Hematopoietic multipotent progenitor cell treated with erythropoietin and hydrocortisone succinate and interleukin-3 and kit ligand, for 17 days (in vitro differentiated cells): ENCODE measurements at regions not wholly inside any gene's neighbourhood (a gene's known extent, or its start where the extent isn't known, plus 50 kb on each side); places are given as distances from the start of the nearest gene placed in this dataset.
"Not testable (repeated sequence)": the region's sequence is repeated elsewhere in the genome, so short reads cannot be mapped to it uniquely, and the experiment has no call there.

Experiments
- DNase-seq: peaks from one replicate; pipeline ENCODE4 v3.0.0-alpha.2; 2015; ENCODE audit warnings: low spot score

- not testable (repeated sequence) for DNase-seq
These were observed 337.5 kb downstream of the CWH43 start for GRCh38 chr4:49323573-49323940.
